ENCODE measurements at regions not wholly inside any gene's neighbourhood (a gene's known extent, or its start where the extent isn't known, plus 50 kb on each side); places are given as distances from the start of the nearest gene placed in this dataset.
A peak's percentile ranks its signal among the peaks of the same experiment; 100 is the strongest.
"Not testable (repeated sequence)": the region's sequence is repeated elsewhere in the genome, so short reads cannot be mapped to it uniquely, and the experiment has no call there.

DNA sequence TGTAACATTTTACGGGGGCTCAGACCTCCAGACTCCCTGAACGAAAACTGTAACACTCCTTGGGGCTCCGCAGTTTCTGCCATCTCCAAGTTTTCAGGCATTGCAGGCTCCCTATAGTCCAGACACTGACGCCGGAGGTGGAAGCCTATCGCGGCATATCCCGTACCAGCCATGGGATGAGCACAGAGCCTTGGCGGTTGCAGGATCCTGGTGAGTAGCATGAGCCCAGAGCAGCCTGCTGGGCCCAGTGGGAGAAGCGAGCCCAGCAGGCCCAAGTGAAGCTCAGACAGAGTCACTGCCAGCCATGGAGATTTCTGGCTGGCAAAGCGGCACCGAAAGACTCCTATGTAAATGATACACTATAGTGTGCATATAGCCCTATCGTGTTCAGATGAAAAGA, 446.8 kb downstream of the COL11A1 start:
- DNase-seq (ENCODE audit: low read depth): no peak

DNA sequence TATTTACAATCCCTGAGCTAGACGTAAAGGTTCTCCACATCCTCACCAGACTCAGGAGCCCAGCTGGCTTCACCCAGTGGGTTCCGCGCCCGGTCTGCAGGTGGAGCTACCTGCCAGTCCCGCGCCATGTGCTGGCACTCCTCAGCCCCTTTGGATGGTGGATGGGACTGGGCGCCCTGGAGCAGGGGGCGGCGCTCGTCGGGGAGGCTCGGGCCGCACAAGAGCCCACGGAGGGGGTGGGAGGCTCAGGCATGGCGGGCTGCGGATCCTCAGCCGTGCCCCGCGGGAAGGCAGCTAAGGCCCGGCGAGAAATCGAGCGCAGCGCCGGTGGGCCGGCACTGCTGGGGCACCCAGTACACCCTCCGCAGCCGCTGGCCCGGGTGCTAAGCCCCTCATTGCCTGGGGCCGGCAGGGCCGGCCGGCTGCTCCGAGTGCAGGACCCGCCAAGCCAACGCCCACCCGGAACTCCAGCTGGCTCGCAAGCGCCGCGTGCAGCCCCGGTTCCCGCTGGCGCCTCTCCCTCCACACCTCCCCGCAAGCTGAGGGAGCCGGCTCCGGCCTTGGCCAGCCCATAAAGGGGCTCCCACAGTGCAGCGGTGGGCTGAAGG, 448.3 kb downstream of the COL11A1 start:
- not testable (repeated sequence) for DNase-seq (ENCODE audit: low read depth)

DNA sequence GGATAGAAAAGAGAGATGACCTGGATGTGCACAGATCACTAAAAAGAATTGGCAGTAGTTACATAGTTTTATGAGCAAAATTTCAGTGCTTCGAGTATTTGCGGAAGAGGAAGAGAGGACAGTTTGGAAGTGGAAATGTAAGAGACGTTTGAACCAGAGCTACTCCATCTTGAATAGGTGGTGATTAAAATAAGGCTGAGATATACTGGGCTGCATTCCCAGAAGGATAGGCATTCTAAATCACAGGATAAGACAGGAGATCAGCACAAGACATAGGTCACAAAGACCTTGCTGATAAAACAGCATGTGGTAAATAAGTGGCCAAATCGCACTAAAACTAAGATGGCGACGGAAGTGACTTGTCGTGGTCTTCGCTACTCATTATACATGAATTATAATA, 453.3 kb downstream of the COL11A1 start:
- DNase-seq (ENCODE audit: low read depth): no peak

DNA sequence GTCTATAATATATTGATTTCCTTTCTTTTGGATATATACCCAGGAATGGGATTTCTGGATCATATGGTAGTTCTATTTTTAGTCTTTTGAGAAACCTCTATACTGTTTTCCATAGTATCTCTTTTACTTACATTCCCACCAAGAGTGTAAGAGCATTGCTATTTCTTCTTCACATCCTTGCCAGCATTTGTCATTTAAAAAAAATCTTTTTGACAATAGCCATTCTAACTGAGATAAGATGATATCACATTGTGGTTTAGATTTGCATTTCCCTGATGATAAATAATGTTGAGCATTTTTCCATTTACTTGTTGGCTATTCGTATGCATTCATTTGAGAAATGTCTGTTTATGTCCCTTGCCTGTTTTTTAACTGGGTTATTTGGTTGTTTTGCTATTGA, 467.4 kb downstream of the COL11A1 start:
- DNase-seq (ENCODE audit: low read depth): peak; percentile 32

DNA sequence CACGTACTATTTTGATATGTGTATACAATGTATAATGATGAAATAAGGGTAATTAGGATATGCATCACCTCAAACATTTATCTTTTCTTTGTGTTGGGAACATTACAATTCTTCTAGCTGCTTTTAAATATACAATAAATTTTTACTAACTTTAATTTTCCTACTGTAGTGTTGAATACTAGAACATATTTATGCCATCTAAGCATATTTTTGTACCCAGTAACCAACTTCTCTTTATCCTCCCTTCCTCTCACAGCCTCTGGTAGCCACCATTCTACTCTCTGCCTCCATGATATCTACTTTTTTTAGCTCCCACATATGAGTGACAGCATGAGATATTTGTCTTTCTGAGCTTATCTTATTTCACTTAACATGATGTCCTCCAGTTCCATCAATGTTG, 468.0 kb downstream of the COL11A1 start:
- DNase-seq (ENCODE audit: low read depth): no peak

DNA sequence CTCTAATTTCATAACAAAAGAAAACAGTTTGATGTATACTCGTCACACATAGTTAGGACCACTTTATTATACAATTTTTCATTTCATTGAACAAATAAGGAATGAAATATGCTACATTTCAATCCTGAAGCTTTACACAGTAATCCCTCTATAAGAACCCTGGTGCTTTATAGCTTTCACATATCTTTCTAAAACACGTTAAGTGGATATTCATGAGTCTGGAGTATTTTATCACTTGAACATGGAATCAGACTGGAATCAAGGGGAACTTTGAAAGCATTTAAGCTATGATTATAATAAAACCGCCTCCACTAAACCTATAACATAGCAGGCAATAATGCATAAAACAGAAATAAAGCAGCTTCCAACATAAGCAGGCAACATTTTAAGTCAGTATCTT, 476.6 kb downstream of the COL11A1 start:
- no peak for DNase-seq (ENCODE audit: low read depth)

DNA sequence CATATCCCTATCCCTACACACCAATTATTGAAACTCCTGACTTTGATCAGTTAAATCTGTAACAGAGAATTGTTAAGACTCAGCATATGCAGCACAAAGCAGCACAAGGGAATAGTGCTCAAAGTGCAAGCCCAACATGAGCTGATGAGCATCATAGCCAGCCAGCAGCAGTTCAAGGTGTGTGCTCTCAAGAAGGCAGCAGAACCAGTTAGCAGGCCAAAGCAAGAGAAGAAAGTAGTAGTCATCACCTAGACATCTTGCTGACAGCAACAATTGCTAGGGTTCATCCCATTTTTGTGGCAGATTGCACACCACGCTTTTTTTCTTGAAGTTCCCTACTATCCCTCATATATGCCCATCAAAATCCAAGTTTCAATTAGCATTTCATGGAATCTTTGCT, 478.3 kb downstream of the COL11A1 start:
- no peak for DNase-seq (ENCODE audit: low read depth)

DNA sequence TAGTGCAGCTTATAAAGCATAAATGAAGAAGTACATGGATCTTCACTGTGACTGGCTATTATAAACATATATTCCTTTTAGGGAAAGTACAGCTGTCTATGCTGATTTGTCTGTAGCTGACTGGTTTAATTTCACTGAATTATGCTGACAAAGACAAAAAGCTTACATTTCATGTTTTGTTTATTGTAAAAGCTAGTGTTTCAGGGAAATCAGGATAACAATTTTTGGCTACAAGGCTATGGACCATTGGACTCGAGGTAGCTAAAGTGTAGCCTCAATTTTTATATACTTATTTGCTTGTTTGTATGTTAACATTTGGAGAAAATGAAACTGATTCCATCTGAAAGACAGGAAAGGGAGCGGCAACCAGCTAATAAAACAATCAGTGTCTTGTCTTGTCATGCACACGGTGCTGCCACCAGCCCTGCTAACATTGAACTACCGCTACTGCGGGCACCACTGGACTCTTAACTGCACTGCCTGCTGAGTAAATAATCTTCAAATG, 480.2 kb downstream of the COL11A1 start:
- DNase-seq (ENCODE audit: low read depth): peak; percentile 34

DNA sequence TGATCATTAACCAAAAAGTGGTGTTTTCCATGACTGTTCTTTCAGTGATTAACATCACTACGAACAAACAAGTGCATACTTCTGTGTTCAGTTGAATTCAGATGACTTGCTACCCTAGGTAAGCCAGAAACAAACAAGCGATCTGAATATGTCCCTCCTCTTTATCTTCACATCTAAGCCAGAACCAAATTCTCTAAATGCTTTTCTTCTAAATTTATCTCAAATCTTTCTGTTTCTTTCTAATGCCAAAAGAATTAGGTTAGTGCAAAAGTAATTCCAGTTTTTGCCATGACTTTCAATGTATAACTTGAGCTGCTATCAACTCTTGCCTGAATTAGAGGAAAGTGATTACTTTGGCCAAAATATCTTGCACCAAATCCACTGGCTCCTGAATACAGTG, 481.2 kb downstream of the COL11A1 start:
- no peak for DNase-seq (ENCODE audit: low read depth)

DNA sequence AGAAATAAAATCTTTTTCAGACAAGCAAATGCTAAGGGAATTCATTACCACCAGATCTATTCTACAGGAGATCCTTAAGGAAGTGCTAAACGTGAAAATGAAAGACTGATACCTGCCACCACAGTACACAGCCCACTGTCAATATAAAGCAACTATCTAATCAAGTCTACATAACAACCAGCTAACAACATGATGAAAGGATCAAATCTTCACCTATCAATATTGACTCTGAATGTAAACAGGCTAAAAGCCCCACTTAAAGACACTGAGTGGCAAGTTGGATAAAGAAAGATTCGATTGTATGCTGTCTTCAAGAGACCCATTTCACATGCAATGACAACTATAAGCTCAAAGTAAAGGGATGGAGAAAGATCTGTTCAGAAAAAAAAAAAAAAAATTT, 492.4 kb downstream of the COL11A1 start:
- no peak for DNase-seq (ENCODE audit: low read depth)

DNA sequence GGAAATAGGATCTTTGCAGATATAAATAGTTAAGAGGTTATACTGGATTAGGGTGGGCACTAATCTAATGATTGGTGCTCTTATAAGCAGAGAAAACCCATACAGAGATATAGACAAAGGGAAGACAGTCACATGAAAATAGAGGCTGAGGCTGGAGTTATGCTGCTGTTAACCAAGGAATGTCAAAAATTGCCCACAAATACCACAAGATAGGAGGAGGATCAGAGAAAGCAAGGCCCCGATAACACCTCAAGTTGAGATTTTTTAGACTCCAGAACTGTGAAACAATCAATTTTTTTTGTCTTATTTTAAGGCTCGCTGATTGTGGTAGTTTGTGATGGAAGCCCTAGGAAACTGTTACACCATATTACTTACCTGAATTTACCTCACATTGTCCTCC, 513.2 kb downstream of the COL11A1 start:
- DNase-seq (ENCODE audit: low read depth): peak; percentile 22

DNA sequence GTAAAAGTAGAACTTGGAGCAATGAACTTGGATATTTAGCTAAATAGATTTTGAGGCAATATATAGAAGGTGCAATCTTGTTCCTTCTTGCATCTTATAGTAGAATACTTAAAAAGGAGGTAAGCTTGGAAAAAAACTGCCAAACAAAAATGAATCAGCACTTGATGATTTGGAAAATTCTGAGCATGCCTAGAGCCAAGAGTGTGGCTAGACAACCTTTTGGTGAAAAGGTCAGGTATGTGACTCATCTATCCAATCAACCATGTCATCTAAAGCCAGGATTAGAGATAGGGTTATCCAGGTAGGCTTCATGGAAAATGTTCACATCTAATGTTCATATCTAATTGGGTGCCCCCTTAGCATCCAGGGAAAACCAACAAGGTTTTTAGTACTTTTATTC, 515.0 kb downstream of the COL11A1 start:
- peak; percentile 38 for DNase-seq (ENCODE audit: low read depth)

DNA sequence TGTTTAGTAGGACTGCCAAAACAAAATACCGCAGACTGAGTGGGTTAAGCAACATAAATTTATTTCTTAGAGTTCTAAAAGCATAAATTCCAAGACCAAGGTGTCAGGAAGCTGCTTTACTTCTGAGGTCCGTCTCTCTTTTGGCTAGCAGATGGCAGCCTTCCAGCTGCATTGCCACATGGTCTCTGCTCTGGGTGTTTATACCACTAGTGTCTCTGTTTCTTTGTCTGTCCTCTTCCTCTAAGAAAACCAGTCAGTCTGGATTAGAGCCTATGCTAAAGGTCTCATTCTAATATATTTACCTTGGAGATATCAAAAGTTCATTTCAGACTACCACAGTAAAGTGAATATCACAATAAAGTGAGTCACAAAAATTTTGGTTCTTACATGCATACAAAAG, 519.8 kb downstream of the COL11A1 start:
- peak; percentile 37 for DNase-seq (ENCODE audit: low read depth)

DNA sequence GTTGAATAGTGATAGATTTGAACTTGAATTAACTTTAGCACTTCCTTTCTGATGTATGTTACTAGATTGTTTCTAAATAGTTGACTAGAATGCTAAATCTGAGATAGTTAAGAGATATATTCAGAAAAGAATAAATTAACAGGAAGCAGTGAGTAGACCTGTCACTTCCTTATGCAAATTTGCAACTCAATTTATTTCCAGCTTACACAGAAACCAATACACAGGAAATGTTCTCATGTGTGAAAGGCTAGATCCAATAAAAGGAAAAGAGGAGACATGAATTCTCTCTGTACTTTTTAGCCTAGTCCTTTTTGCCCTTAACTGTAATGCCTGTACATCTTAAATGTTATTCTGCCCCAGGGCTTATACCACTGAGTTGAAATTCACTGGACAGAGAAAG, 522.3 kb downstream of the COL11A1 start:
- peak; percentile 11 for DNase-seq (ENCODE audit: low read depth)

DNA sequence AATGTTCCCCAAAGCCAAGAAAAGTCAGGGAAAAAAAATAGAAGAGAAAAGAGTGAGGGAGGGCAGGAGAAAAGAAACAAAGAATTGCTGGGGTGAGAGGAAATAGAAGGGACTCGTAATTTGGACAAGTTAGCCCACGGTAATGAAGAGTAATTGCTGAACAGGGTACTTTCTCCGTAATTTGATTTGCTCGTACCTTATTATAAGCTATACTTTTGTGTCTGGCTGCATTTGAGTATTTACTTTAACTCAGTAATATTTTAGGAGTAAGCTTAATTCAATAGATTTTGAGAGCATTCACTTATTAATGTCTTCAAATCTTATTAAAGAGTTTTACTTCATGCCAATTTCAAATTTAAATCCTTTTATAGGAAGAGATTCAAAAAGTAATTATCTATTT, 527.5 kb downstream of the COL11A1 start:
- DNase-seq (ENCODE audit: low read depth): no peak

DNA sequence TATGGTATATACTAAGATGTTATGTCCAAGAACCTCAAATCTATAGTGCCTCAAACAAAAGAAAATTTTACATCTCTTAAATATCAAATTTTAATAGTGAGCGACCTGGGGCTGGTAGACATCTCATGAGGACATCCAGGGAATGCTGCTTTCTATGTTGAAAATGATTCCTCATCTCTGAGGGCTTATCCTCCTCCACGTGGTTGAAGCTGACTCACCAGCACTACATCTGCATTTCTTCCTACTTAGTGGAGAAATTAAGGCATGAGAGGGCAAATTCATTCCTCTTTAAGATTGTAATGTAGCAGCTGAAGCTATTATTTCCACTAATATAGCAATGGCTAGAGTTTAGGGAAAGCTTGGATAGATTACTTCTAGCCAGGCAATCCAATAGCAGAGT, 529.5 kb downstream of the COL11A1 start:
- peak; percentile 58 for DNase-seq (ENCODE audit: low read depth)

DNA sequence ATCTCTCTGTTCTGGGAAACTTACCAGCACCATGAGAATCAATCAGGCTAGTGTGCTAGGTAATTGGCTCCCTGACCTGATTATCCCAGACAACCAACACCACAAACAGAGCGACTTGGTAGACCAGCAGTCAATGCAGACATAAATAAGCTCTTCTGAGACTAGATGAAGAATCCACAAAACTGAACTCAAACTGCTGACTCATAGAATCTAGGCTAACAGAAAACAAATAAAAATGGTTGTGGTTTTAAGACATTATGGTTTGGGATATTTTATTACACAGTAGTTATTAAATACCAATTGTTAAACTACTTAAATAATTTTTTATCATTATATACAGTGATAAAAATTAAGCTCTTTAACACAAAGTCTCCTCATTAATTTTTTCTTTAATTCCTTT, 535.7 kb downstream of the COL11A1 start:
- peak; percentile 39 for DNase-seq (ENCODE audit: low read depth)

DNA sequence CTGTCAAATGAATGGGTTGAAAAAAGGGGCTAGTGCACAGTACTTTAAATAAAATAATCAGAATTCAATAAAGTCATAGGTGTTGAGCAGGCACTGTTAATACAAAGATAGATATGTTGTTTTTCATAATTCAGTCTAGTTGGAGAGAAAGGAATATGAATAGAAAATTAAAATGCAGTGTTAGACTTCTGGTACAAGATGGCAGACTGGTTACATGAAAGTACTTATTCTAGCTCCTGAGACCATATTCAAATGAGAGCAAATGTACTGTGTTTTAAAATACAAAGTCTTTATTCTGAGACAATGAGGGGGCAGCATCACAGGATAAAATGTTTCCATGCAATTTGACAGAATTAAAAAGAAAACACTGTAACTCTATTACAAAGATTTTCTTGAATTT, 542.1 kb downstream of the COL11A1 start:
- no peak for DNase-seq (ENCODE audit: low read depth)

DNA sequence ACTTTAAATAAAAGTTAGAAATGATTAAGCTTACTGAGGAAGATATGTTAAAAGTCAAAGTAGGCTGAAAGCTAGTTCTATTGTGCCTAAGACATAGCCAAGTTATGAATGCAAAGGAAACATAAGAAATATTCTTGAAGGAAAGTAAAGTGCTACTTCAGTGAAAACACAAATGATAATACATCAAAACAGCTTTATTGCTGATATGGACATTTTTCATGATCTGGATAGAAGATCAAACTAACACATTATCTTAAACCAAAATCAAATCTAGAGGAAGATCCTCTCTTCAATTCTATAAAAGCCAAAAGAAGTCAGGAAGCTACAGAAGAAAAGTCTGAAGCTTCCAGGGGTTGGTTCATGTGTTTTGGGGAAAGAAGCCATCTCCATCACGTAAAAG, 545.9 kb downstream of the COL11A1 start:
- no peak for DNase-seq (ENCODE audit: low read depth)

DNA sequence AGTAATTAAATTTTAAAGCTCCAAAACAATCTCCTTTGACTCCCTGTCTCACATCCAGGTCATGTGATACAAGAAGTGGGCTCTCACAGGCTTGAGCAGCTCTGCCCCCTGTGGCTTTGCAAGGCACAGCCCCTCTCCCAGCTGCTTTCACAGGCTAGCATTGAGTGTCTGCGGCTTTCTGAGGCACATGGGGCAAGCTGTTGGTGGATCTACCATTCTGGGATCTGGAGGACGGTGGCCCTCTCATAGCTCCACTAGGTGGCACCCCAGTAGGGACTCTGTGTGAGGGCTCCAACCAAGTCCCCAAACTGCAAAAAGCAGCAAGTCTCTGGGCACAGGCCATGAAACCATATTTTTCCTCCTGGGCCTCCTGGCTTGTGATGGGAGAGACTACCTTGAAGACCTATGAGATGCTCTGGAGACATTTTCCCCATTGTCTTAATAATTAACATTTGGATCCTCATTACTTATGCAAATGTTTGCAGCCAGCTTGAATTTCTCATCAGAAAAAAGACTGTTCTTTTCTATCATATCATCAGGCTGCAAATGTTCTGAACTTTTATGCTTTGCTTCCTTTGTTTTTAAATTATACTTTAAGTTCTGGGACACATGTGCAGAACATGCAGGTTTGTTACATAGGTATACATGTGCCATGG, 554.1 kb upstream of the OLFM3 start:
- DNase-seq (ENCODE audit: low read depth): peak; percentile 53

DNA sequence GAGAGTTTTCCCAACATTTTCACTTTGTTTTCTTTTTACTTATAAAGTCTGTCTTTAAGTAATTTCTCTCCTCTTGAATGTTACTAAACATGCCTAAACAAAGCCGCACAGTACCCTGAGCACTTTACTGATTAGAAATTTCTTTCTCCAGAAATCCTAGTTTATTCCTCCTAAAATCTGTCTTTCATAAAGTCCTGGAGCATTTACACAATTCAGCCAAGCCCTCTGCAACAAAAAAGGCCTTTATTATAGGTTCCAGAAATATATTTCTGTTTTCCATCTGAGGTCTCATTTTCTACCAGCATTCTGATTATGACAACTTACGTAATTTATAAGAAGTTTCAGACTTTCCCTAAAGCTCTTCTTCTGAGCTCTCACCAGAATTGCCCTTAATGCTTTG, 549.5 kb upstream of the OLFM3 start:
- no peak for DNase-seq (ENCODE audit: low read depth)

DNA sequence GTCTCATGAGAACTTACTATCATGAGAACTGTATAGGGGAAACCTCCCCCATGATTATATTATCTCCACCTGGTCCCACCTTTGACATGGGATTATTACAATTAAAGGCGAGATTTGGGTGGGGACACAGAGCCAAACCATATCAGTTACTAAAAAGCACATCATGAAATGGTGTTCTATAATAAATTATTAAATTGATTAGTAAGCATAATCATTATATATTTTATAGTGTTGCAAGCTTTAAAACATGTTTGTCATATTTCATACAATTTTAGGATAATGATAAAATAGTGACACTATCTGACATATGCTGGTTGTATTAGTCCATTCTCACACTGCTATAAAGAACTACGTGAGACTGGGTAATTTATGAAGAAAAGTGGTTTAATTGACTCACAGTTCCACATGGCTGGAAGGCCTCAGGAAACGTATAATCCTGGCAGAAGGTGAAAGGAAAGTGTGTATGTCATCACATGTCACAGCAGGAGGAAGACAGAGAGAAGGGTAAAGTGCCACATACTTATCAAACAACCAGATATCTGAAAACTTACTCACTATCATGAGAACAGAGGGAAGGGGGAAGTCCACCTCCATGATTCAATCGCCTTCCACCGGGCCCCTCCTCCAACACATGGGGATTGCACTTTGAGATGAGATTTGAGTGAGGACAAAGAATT, 539.2 kb upstream of the OLFM3 start:
- peak; percentile 8 for DNase-seq (ENCODE audit: low read depth)

DNA sequence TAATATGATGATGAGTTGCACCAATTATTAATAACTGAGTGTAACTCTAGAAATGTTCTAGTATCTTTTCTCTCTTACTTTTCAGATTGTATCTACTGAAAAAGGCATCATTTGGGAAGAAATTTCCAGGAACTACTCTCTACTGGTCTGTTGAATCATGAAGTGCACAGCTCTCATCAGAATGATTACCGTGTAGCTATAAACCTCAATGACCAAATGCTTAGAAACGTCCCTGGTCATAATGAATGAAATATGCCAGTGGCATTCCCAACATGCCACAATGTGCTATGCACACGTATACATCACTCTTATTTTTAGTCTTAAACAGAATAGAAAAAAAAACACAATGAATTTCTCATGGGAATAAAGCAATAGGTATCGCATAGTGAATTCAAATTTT, 534.3 kb upstream of the OLFM3 start:
- peak; percentile 87 for DNase-seq (ENCODE audit: low read depth)

DNA sequence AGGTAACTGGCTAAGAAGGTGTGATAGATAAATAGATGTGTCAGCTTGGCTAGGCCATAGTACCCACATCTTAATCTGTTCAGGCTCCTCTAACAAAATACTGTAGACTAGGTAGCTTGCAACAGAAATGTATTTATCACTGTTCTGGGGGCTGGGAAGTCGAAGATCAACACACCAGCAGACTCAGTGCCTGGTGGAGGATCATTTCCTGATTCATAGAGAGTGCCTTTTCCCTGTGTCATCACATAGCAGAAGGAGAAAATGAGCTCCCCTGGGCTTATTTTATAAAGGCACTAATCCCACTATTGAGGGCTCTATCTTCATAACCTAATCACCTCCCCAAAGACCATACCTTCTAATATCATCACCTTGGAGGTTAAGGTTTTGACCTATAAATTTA, 532.7 kb upstream of the OLFM3 start:
- DNase-seq (ENCODE audit: low read depth): peak; percentile 60
